ENCODE measurements at regions not wholly inside any gene's neighbourhood (a gene's known extent, or its start where the extent isn't known, plus 50 kb on each side); places are given as distances from the start of the nearest gene placed in this dataset.

DNA sequence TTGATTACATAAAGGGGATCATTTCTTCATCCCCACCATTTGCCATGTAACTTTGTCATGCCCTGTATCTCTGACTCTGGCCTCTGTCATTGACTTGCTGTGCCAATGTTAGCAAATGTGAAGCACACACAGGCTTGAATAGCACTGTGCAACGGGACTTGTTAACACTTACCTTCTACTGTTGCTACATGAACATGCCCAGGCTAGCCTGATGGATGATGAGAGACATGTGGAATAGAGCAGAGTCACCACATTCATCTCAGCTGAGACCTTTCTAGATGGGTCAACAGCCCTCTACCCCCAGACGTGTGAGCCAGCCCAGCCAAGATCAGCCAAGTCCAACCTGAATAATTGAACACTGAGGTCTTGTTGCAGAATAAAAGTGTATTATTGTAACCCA is 162.1 kb upstream of the SALL1 start:
- Histone ChIP-seq H2AFZ (ENCODE audit: low read length) (no peak overlapping the region), H3K9me2 (ENCODE audit: insufficient read depth, low read length) (no peaks in the 10 kb centered on the region), H3K4me2 (ENCODE audit: low read length) (no peak overlapping the region), H3K36me3 (ENCODE audit: insufficient read depth, low read length) (no peaks in the 10 kb centered on the region), H3K79me2 (ENCODE audit: insufficient read depth, low read depth, low read length) (no peaks in the 10 kb centered on the region), H3K9me3 (ENCODE audit: low read length) (no peaks in the 10 kb centered on the region), H3K27ac (ENCODE audit: low read depth, low read length, poor library complexity, severe bottlenecking) (no peak overlapping the region), H3K4me3 (ENCODE audit: low read depth, low read length, poor library complexity, severe bottlenecking) (no peak overlapping the region), H3K4me1 (ENCODE audit: insufficient read depth, low read length, poor library complexity, severe bottlenecking) (no peaks in the 10 kb centered on the region), H4K20me1 (ENCODE audit: insufficient read depth, low read length) (no peaks in the 10 kb centered on the region)
- intact Hi-C loops (cut with micrococcal nuclease; ENCODE audit: unreplicated experiment), result no loop called here
- BruUV-seq (replicated peaks), result no TSS peak
- POLR2A ChIA-PET, result no interaction called here
- no peak for DNase-seq (ENCODE audit: low spot score)
- no peak for TF ChIP-seq EZH2phosphoT487 (IDR thresholded peaks at IDR 0.05; ENCODE audit: borderline replicate concordance, low read depth, low read length)
- TF ChIP-seq, protein P1, sequence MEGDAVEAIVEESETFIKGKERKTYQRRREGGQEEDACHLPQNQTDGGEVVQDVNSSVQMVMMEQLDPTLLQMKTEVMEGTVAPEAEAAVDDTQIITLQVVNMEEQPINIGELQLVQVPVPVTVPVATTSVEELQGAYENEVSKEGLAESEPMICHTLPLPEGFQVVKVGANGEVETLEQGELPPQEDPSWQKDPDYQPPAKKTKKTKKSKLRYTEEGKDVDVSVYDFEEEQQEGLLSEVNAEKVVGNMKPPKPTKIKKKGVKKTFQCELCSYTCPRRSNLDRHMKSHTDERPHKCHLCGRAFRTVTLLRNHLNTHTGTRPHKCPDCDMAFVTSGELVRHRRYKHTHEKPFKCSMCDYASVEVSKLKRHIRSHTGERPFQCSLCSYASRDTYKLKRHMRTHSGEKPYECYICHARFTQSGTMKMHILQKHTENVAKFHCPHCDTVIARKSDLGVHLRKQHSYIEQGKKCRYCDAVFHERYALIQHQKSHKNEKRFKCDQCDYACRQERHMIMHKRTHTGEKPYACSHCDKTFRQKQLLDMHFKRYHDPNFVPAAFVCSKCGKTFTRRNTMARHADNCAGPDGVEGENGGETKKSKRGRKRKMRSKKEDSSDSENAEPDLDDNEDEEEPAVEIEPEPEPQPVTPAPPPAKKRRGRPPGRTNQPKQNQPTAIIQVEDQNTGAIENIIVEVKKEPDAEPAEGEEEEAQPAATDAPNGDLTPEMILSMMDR (conservative IDR thresholded peaks at IDR 0.05; ENCODE audit: low read length), result no peak
- CTCF ChIA-PET (ENCODE audit: unreplicated experiment), result no interaction called here

DNA sequence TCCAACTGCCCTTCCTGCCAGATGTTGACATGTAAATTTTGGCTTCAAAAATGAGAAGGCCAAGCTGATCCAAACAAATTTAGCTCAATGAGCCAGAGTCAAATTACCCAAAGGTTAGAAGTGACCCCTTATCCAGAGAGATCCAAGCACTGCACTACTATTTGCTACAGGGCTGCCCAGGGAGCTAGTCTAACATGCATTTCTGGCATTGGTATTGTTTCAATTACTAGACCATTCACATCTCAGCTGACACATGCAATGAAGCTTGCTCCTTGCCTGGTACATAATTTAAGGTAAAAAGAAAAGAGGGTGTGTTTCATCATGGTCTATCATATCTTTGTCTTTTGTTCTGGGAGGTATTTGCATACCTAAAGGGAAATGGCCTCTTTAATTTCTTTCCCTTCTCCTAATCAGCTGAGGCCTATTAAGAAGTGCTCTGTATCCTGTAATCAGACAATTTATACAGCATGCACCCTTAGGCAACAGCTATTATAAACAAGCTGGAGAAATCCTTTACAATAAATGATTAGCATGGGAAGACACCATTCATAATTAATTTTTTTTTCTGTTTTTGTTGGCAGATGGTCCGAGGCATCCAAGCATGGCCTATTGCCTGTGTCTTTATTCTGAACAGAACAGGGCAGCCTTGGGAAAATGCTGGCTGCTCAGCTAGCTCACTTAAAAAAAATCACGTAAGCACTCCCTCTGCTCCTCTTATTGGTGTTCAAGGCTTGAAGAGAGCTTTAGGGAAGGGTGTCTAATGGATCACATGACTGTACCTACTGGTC is 161.5 kb upstream of the SALL1 start:
- Histone ChIP-seq H3K4me3 (ENCODE audit: low read depth, low read length, poor library complexity, severe bottlenecking) (no peak overlapping the region), H3K4me2 (ENCODE audit: low read length) (no peak overlapping the region), H3K9me3 (ENCODE audit: low read length) (no peaks in the 10 kb centered on the region), H3K27ac (ENCODE audit: low read depth, low read length, poor library complexity, severe bottlenecking) (no peak overlapping the region), H3K36me3 (ENCODE audit: insufficient read depth, low read length) (no peaks in the 10 kb centered on the region), H3K4me1 (ENCODE audit: insufficient read depth, low read length, poor library complexity, severe bottlenecking) (no peaks in the 10 kb centered on the region), H3K79me2 (ENCODE audit: insufficient read depth, low read depth, low read length) (no peaks in the 10 kb centered on the region), H3K9me2 (ENCODE audit: insufficient read depth, low read length) (no peaks in the 10 kb centered on the region), H4K20me1 (ENCODE audit: insufficient read depth, low read length) (no peaks in the 10 kb centered on the region), H2AFZ (ENCODE audit: low read length) (no peak overlapping the region)
- TF ChIP-seq, protein P1 (conservative IDR thresholded peaks at IDR 0.05; ENCODE audit: low read length), result no peak
- no peak for TF ChIP-seq EZH2phosphoT487 (IDR thresholded peaks at IDR 0.05; ENCODE audit: borderline replicate concordance, low read depth, low read length)
- ChIA-PET CTCF (ENCODE audit: unreplicated experiment) (no interaction called here), POLR2A (interaction anchor here (0.6 kb wide), 1 partner anchor 191 kb away, joined by 3 read pairs; no protein-coding TSS in a partner anchor)
- intact Hi-C loops (cut with micrococcal nuclease; ENCODE audit: unreplicated experiment), result no loop called here
- DNase-seq (ENCODE audit: low spot score), result no peak
- no TSS peak for BruUV-seq (replicated peaks)

DNA sequence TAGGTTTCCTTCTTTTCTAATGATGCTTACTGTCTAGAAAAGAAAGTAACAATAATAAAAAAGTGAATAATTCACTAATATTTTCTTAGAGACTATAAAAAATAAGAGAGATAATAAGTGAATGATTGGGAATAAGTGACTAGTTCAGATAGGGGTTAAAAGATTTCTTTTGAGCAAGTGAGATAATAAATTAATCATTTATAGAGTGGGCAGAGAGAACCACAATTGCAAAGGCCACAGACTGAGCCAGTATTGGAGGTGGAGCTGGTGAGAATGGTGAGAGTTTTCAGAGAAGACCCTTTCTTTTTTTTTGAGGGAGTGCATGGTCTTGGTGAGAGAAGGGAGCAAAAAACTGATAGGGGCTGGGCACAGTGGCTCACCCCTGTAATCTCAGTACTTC is 159.1 kb upstream of the SALL1 start:
- ChIA-PET POLR2A (no interaction called here), CTCF (ENCODE audit: unreplicated experiment) (no interaction called here)
- no peaks in the 10 kb centered on the region for H3K79me2 ChIP-seq (ENCODE audit: insufficient read depth, low read depth, low read length)
- no peak for DNase-seq (ENCODE audit: low spot score)
- H2AFZ ChIP-seq (ENCODE audit: low read length), result no peak overlapping the region
- no peak overlapping the region for H3K4me2 ChIP-seq (ENCODE audit: low read length)
- no peaks in the 10 kb centered on the region for H3K36me3 ChIP-seq (ENCODE audit: insufficient read depth, low read length)
- no peaks in the 10 kb centered on the region for H3K9me2 ChIP-seq (ENCODE audit: insufficient read depth, low read length)
- H3K27ac ChIP-seq (ENCODE audit: low read depth, low read length, poor library complexity, severe bottlenecking), result no peak overlapping the region
- intact Hi-C loops (cut with micrococcal nuclease; ENCODE audit: unreplicated experiment), result no loop called here
- TF ChIP-seq, protein P1 (conservative IDR thresholded peaks at IDR 0.05; ENCODE audit: low read length), result no peak
- TF ChIP-seq EZH2phosphoT487 (IDR thresholded peaks at IDR 0.05; ENCODE audit: borderline replicate concordance, low read depth, low read length), result no peak
- BruUV-seq (replicated peaks), result no TSS peak
- H3K9me3 ChIP-seq (ENCODE audit: low read length), result no peaks in the 10 kb centered on the region
- H4K20me1 ChIP-seq (ENCODE audit: insufficient read depth, low read length), result no peaks in the 10 kb centered on the region
- H3K4me3 ChIP-seq (ENCODE audit: low read depth, low read length, poor library complexity, severe bottlenecking), result no peak overlapping the region
- no peaks in the 10 kb centered on the region for H3K4me1 ChIP-seq (ENCODE audit: insufficient read depth, low read length, poor library complexity, severe bottlenecking)

Data from OCI-LY7 (cell line).